ENCODE measurements at regions not wholly inside any gene's neighbourhood (a gene's known extent, or its start where the extent isn't known, plus 50 kb on each side); places are given as distances from the start of the nearest gene placed in this dataset.

DNA sequence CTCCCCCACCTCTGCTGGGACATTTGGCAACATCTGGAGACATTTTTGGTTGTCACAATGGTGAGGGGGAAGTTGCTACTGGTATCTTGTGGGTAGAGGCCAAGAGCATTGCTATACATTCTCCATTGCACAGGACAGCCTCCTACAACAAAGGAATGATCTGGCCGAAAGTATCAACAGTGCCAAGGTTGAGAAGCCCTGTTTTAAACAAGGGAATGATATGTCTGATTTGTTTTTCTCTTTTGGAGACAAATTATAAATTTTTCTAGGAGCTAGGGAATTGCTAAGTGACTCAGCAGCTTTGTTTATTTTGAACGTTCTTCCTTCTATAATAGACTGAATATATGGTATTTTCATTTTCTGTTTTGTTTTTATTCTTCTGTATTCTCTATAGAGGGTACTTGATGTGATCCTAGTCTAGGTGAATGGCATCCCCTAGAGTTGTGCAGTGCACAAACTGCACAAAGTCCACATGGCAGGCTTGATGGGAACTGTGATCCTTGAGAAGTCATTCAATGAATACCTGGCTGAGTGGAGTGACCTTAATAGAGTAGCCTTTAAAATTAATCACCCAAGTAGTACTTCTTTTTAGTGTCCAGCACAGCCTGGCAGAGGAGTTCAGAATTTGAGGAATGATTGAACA lies 288.6 kb upstream of the USP24 start:
- FAIRE-seq: no peak
- Histone ChIP-seq H3K27ac (ENCODE audit: low read depth in 2 of 2, low read length in 2 of 2) (peak overlapping the region in 1 of 2 donors; percentile 5), H3K4me3 (ENCODE audit: low read length in 3 of 3) (no peak overlapping the region), H3K9ac (ENCODE audit: low read length in 3 of 3) (no peak overlapping the region), H3K36me3 (ENCODE audit: control insufficient read depth in 2 of 3, insufficient read depth in 3 of 3, low read length in 3 of 3) (no peaks in the 10 kb centered on the region), H3K4me1 (ENCODE audit: control insufficient read depth in 2 of 3, insufficient read depth in 2 of 3, low read depth in 1 of 3, low read length in 3 of 3) (peaks cover 0 to 11% (median 8%) of the 10 kb centered on the region in 3 donors), H3K27me3 (ENCODE audit: control insufficient read depth, insufficient read depth, low read length) (no peaks in the 10 kb centered on the region), H3K9me3 (ENCODE audit: control insufficient read depth in 2 of 3, insufficient read depth in 1 of 3, low read length in 3 of 3) (no peaks in the 10 kb centered on the region)
- DNase-seq: no peak
- intact Hi-C loops (cut with DNase I): no loop called here
- TF ChIP-seq, protein P1, sequence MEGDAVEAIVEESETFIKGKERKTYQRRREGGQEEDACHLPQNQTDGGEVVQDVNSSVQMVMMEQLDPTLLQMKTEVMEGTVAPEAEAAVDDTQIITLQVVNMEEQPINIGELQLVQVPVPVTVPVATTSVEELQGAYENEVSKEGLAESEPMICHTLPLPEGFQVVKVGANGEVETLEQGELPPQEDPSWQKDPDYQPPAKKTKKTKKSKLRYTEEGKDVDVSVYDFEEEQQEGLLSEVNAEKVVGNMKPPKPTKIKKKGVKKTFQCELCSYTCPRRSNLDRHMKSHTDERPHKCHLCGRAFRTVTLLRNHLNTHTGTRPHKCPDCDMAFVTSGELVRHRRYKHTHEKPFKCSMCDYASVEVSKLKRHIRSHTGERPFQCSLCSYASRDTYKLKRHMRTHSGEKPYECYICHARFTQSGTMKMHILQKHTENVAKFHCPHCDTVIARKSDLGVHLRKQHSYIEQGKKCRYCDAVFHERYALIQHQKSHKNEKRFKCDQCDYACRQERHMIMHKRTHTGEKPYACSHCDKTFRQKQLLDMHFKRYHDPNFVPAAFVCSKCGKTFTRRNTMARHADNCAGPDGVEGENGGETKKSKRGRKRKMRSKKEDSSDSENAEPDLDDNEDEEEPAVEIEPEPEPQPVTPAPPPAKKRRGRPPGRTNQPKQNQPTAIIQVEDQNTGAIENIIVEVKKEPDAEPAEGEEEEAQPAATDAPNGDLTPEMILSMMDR (IDR thresholded peaks at IDR 0.05; ENCODE audit: borderline replicate concordance, extremely low read depth, insufficient read depth): no peak

DNA sequence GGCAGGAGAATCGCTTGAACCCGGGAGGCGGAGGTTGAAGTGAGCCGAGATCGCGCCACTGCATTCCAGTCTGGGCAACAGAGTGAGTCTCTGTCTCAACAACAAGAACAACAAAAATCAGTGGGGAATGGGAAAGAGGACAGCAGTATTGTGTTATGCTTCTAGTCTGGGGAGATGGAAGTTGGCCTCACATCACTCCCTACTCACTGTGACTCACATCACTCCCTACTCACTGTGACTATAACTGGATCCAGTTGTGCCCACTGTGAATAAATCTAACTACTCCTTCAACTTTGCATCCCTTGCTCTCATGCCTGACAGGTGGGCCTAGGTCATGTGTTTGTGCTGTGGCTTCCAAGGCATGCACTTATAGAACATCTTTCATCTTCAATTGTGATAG lies 285.4 kb upstream of the USP24 start:
- intact Hi-C loops (cut with DNase I): no loop called here
- Histone ChIP-seq H3K4me3 (ENCODE audit: low read length in 3 of 3) (no peak overlapping the region), H3K4me1 (ENCODE audit: control insufficient read depth in 2 of 3, insufficient read depth in 2 of 3, low read depth in 1 of 3, low read length in 3 of 3) (peaks cover 0 to 11% (median 8%) of the 10 kb centered on the region in 3 donors), H3K9me3 (ENCODE audit: control insufficient read depth in 2 of 3, insufficient read depth in 1 of 3, low read length in 3 of 3) (no peaks in the 10 kb centered on the region), H3K27me3 (ENCODE audit: control insufficient read depth, insufficient read depth, low read length) (no peaks in the 10 kb centered on the region), H3K9ac (ENCODE audit: low read length in 3 of 3) (no peak overlapping the region), H3K36me3 (ENCODE audit: control insufficient read depth in 2 of 3, insufficient read depth in 3 of 3, low read length in 3 of 3) (no peaks in the 10 kb centered on the region), H3K27ac (ENCODE audit: low read depth in 2 of 2, low read length in 2 of 2) (no peak overlapping the region)
- no peak for FAIRE-seq
- no peak for DNase-seq
- TF ChIP-seq, protein P1 (IDR thresholded peaks at IDR 0.05; ENCODE audit: borderline replicate concordance, extremely low read depth, insufficient read depth): no peak

DNA sequence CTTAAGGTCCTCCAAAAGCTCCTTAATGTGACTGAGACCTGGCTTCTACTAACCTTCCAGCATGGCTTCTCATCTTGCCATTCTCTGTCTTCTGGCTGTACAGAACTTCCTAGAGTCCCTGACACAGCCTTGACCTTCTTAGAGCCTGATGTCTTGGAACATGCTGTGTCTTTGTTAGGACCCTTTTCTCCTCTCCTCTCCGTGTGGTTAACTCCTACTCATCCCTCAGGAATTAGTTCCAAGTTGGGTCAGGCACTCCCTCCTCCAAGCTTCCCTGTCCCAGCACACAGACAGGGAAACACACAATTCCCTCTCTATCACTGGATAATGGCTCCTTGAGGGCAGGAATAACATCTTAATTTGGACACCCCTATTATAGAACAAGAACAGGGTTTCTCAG lies 275.4 kb upstream of the USP24 start:
- H3K27me3 ChIP-seq (ENCODE audit: control insufficient read depth, insufficient read depth, low read length): no peaks in the 10 kb centered on the region
- H3K36me3 ChIP-seq (ENCODE audit: control insufficient read depth in 2 of 3, insufficient read depth in 3 of 3, low read length in 3 of 3): no peaks in the 10 kb centered on the region
- no peaks in the 10 kb centered on the region for H3K4me1 ChIP-seq (ENCODE audit: control insufficient read depth in 2 of 3, insufficient read depth in 2 of 3, low read depth in 1 of 3, low read length in 3 of 3)
- TF ChIP-seq, protein P1 (IDR thresholded peaks at IDR 0.05; ENCODE audit: borderline replicate concordance, extremely low read depth, insufficient read depth): no peak
- intact Hi-C loops (cut with DNase I): no loop called here
- FAIRE-seq (no peak), DNase-seq (no peak)
- no peak overlapping the region for H3K27ac ChIP-seq (ENCODE audit: low read depth in 2 of 2, low read length in 2 of 2)
- no peaks in the 10 kb centered on the region for H3K9me3 ChIP-seq (ENCODE audit: control insufficient read depth in 2 of 3, insufficient read depth in 1 of 3, low read length in 3 of 3)
- H3K9ac ChIP-seq (ENCODE audit: low read length in 3 of 3): no peak overlapping the region
- no peak overlapping the region for H3K4me3 ChIP-seq (ENCODE audit: low read length in 3 of 3)

DNA sequence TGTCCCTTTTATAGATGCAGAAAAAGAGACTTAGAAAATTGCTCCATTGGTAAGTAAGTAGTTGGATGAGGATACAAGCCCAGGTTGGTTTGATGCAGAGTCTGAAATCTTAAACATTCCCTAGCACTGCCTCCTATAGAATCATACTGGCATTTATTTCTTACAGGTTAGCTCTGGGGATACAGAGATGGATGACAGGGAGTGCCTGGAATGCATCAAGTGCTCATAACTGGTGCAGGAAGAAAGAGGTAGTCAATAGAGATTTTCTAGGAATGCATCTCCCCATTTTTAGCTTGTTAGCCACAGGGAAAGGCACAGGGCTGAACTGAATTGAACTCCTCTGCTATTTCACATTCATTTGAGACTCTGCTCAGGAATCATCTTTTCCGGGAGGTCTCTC lies 269.0 kb upstream of the USP24 start:
- peaks cover 0 to 18% (median 10%) of the 10 kb centered on the region in 3 donors for H3K4me1 ChIP-seq (ENCODE audit: control insufficient read depth in 2 of 3, insufficient read depth in 2 of 3, low read depth in 1 of 3, low read length in 3 of 3)
- FAIRE-seq (no peak), DNase-seq (no peak)
- H3K9ac ChIP-seq (ENCODE audit: low read length in 3 of 3): no peak overlapping the region
- no peaks in the 10 kb centered on the region for H3K36me3 ChIP-seq (ENCODE audit: control insufficient read depth in 2 of 3, insufficient read depth in 3 of 3, low read length in 3 of 3)
- no peaks in the 10 kb centered on the region for H3K27me3 ChIP-seq (ENCODE audit: control insufficient read depth, insufficient read depth, low read length)
- TF ChIP-seq, protein P1 (IDR thresholded peaks at IDR 0.05; ENCODE audit: borderline replicate concordance, extremely low read depth, insufficient read depth): no peak
- no peak overlapping the region for H3K27ac ChIP-seq (ENCODE audit: low read depth in 2 of 2, low read length in 2 of 2)
- intact Hi-C loops (cut with DNase I): no loop called here
- no peak overlapping the region for H3K4me3 ChIP-seq (ENCODE audit: low read length in 3 of 3)
- no peaks in the 10 kb centered on the region for H3K9me3 ChIP-seq (ENCODE audit: control insufficient read depth in 2 of 3, insufficient read depth in 1 of 3, low read length in 3 of 3)

Data from kidney (tissue), 13 donors.